Inflammatory macrophage (primary cell): ENCODE measurements at regions not wholly inside any gene's neighbourhood (a gene's known extent, or its start where the extent isn't known, plus 50 kb on each side); places are given as distances from the start of the nearest gene placed in this dataset.

Source experiments
- DNase-seq, 2 donors: peaks; one replicate each; pipeline ENCODE4 v3.0.0-alpha.2; 2020 to 2022

- DNase-seq = no peak
Observed at GRCh38 chr15:61459785-61460707, 230.9 kb upstream of the RORA start.

DNA sequence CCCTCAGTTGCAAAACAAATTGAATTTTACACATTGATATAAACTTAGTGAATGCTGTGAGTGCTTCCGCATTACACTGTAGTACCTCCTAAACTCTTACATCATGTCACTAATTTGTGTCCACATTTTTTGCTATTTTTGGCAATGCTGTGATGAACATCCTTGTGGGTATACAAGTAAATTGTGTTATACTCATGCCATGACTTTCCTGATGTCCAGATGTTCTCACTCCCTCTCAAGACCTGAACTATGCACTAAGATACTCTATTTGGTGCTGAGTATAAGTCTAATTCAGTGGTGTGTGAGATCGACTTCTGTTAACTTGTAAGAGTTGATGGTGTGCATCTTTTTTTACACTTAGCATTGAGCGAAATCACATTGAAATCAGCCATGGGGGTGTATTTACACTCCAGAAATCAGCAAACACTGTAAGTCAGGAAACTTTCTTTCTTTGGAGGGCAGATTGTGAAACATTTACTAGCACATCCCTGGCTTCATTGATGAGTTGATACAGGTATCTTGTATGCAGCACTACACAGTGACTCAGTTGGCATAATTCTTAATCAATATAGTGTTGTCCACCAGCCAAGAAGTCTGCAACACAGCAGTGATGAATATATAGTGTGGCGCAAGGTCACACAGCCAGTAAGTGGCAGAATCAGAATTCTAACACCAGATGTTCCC is 228.1 kb upstream of the RORA start:
- no peak for DNase-seq

GRCh38 chr15:61449186-61449702 is 220.1 kb upstream of the RORA start:
- DNase-seq = no peak

DNA sequence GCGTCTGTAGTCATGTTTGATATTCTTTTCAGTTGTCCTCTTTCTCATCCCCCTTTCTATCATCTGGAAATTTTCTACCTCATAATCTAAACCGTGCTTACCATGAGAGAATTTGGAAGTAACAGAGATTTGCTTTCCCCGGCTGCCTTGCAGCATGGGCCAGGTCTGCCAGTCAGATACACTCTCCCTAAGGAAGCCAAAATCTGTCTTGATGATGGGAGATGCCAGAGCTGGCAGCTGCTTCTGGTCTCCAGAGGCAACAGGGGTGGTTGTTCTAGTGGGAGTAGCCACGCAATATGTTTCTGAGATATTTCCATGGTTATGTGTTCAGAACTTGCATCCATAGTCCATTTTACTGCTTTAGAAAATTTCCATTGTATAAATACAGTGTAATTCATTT is 218.9 kb upstream of the RORA start:
- no peak for DNase-seq

DNA sequence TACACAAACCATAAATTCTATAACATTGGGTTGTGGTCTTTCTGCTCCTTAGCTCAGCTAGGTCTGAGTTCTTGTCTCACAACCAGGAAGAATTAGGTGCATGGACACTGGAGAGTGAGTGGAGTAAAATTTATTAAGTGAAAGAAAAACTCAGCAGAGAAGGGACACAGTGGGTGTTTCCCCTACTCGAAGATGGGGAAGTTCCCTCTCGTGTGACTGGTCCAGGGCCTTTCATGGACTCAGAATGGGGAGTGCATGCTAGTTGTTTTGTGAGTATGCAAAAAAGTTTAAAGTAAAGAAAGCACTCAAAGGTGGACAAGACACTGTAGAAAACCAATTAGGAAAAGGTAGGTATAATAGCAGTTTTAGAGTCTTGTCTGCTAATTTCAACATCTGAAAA is 215.5 kb upstream of the RORA start:
- no peak for DNase-seq

- DNase-seq = no peak
Observed at GRCh38 chr15:61442821-61443220, 213.7 kb upstream of the RORA start.

DNA sequence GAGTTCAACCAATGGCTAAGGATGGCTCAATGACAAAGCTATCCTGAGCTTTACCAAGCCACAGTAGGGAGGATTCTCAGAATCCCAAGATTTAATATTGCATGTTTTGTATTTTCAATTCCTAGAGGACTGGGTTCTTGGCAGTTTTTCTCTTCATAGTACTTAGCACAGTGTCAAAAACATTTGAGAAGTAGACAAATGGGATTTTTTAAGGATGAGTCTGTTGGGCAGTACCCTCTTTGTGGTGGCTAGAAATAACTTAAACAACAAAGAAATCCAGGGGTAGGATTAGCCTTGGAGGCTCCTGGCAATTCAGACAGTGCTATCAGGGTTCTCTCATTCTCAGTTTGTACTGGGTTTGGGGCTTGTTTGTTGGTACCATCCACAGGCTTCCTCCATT is 212.8 kb upstream of the RORA start:
- DNase-seq = no peak

- DNase-seq = no peak
Observed at GRCh38 chr15:61426466-61426865, 197.4 kb upstream of the RORA start.

DNA sequence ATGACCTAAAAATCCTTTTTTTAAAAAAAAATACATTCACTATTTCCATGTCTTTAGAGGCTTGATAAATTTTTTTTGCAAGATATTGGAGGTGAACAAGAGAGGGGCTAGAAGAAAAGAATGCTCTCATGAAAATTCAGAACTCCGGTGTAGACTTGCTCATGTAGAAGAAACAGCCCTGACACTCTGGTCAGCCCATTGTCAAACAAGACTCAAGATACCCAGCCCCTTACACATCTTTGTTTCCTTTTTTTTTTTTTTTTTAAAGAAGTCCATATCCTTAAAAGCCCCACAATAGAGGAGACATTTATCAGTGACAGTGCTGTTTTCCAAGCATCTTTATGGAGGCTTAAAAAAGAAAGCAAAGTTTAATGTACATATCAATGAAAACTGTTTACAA is 196.8 kb upstream of the RORA start:
- no peak for DNase-seq

DNA sequence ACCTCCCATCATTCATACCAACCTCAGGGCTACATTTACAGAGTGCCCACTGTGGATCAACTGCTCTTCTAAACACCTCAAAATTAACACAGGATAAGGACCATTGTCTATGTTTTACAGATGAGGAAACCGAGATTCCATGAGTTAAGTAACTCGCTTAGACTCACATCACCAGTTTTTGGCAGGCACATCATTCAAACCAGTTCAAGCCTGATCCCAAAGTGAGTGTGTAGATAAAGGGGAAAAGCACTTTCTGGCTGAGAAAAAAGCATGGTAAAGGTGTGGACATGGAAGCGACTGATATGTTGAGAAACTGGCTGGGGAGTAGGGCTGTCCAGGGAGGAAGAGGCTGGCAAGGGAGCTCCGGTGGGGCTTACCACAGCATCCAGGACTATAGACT is 193.7 kb upstream of the RORA start:
- DNase-seq = no peak

GRCh38 chr15:61421938-61422337 is 192.8 kb upstream of the RORA start:
- no peak for DNase-seq

DNA sequence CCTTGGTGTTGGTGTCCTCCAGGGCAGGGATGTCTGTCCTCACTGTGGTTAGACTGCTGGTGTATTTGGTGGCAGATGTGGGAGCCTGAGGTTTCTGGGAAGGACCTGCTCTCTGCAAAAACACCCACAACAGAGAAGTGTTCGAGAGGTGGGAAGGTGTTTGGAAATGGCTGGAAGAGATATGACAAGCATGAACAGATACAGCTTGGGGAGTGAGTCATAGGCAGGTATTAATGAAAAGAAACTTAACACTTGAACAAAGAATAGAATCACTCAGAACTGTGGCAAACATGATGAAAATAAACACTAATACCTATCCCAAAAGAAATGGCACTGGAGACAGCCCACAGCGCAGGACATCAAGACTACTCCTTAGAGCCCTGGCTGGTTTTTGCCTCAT is 192.4 kb upstream of the RORA start:
- DNase-seq = no peak

DNA sequence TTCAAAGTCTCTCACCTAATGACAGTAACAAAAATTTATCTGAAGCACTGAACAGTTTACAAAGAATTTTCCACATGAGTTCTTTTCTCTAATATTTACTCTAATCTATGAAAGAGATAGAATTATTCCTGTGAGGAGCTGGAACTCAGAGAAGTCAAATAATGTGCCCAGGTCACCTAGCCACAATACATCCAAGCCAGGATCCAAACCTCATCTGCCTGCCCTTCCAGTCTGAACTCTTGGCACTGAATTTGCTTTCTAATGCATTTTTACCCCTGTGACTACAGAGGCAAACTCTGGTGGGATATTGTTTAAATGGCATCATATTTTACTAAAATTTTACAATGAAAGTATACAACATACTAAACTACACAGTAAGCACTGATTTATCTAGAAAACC is 191.4 kb upstream of the RORA start:
- no peak for DNase-seq

- DNase-seq = no peak
Observed at GRCh38 chr15:61415617-61416120, 186.6 kb upstream of the RORA start.

GRCh38 chr15:61411902-61412510 is 182.9 kb upstream of the RORA start:
- no peak for DNase-seq

GRCh38 chr15:61410662-61411061 is 181.6 kb upstream of the RORA start:
- DNase-seq = no peak

- no peak for DNase-seq
Observed at GRCh38 chr15:61404567-61404966, 175.5 kb upstream of the RORA start.

DNA sequence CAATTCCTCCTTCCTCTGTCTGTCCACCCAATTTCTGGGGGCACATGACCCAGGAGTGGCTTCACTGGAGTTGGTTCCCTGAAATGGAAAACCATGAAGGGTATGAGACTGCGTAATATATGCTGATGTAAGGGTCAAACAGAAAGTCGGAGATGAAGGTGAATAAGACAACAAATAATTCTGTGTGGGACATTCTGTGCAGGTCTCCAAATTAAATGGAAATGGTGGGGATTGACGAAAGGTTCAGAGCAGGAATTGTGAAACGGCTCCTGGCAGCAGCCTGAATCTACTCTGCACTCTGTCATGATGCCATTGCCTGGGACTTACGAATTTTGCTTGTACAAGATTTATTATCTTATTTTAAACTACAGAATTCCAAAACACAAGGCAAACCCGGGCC is 174.8 kb upstream of the RORA start:
- no peak for DNase-seq

DNA sequence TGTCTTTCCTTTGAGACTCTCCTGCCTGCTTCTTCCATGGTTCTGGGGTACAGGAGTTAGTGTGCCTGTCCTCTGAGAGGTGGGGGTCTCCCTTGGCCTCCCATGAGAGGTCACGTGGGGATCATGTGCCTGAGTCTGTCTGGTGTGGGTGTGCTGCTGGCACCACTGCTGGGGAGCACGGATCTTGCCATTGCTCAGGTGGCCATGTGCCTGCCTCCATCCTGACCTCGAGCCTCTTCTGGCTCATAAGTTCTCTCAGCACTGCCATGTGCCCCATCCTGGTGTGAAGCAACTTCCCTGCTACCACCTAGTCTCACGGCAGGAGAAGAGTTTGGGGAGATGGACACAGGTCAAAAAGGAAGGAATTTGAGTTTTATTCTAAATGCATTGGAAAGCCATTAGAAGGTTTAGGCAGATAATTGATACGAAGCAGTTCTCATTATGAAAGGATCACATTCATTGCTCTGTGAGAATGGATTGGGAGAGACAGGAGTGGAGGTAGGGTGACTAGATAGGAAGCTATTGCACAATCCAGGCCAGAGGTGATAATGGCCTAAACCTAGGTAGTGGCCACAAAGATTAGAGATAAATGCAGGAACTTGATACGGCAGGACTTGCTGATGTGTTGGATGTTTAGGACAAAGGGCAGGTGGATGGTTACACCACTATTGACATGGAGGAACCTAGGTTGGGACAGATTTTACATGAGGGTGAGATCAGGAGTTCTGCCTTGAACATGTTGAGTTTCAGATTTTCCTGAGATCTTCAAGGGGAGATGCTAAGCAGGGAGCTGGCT is 173.0 kb upstream of the RORA start:
- no peak for DNase-seq

GRCh38 chr15:61398310-61398709 is 169.2 kb upstream of the RORA start:
- no peak for DNase-seq

- no peak for DNase-seq
Observed at GRCh38 chr15:61396235-61396919, 167.3 kb upstream of the RORA start.

- no peak for DNase-seq
Observed at GRCh38 chr15:61393949-61394348, 164.8 kb upstream of the RORA start.
